ENCODE measurements at regions not wholly inside any gene's neighbourhood (a gene's known extent, or its start where the extent isn't known, plus 50 kb on each side); places are given as distances from the start of the nearest gene placed in this dataset.

- H3K4me3 ChIP-seq (ENCODE audit: low read depth, poor library complexity, severe bottlenecking), result no peak overlapping the region
- intact Hi-C loops (cut with DNase I; ENCODE audit: low total_unique reads), result no loop called here
- TF ChIP-seq POLR2A (IDR thresholded peaks at IDR 0.05) (no peak), CTCF (IDR thresholded peaks at IDR 0.05) (no peak)
- WGBS, 2 donors, result 94 to 96% methylated on average over 33 to 34 of the region's 34 CpGs
- DNase-seq (ENCODE audit: low spot score in 2 of 2), result no peak
Observed at GRCh38 chr16:85534536-85535351, 78.4 kb upstream of the GSE1 start.

- TF ChIP-seq CTCF (IDR thresholded peaks at IDR 0.05) (no peak), POLR2A (IDR thresholded peaks at IDR 0.05) (no peak)
- H3K4me3 ChIP-seq (ENCODE audit: low read depth, poor library complexity, severe bottlenecking), result no peak overlapping the region
- no peak for DNase-seq (ENCODE audit: low spot score in 2 of 2)
- intact Hi-C loops (cut with DNase I; ENCODE audit: low total_unique reads), result no loop called here
- 81 to 83% methylated on average over 14 of the region's 14 CpGs for WGBS, 2 donors
Observed at GRCh38 chr16:85535352-85536072, 77.6 kb upstream of the GSE1 start.

GRCh38 chr16:85536073-85536410, 77.1 kb upstream of the GSE1 start:
- TF ChIP-seq POLR2A (IDR thresholded peaks at IDR 0.05) (no peak), CTCF (IDR thresholded peaks at IDR 0.05) (no peak)
- WGBS, 2 donors, result 41 to 42% methylated on average over 6 of the region's 6 CpGs
- intact Hi-C loops (cut with DNase I; ENCODE audit: low total_unique reads), result no loop called here
- no peak overlapping the region for H3K4me3 ChIP-seq (ENCODE audit: low read depth, poor library complexity, severe bottlenecking)
- no peak for DNase-seq (ENCODE audit: low spot score in 2 of 2)

GRCh38 chr16:85536411-85537330, 76.5 kb upstream of the GSE1 start:
- WGBS, 2 donors, result 80 to 86% methylated on average over 14 to 24 of the region's 30 CpGs

More at GRCh38 chr16:85536411-85537330, 76.5 kb upstream of the GSE1 start:
- intact Hi-C loops (cut with DNase I; ENCODE audit: low total_unique reads), result no loop called here
- DNase-seq (ENCODE audit: low spot score in 2 of 2), result no peak
- TF ChIP-seq POLR2A (IDR thresholded peaks at IDR 0.05), result no peak
- no peak for TF ChIP-seq CTCF (IDR thresholded peaks at IDR 0.05)
- no peak overlapping the region for H3K4me3 ChIP-seq (ENCODE audit: low read depth, poor library complexity, severe bottlenecking)

Data from lower leg skin (tissue), 4 donors.